ENCODE measurements at regions not wholly inside any gene's neighbourhood (a gene's known extent, or its start where the extent isn't known, plus 50 kb on each side); places are given as distances from the start of the nearest gene placed in this dataset.

GRCh38 chr5:133688391-133688790, 76.0 kb upstream of the FSTL4 start:
- TF ChIP-seq CTCF (IDR thresholded peaks at IDR 0.05; ENCODE audit: unreplicated experiment): no peak
- Mint-ChIP-seq H3K4me1 (ENCODE audit: low read depth) (peaks cover 7% of the 10 kb centered on the region), H3K9me3 (ENCODE audit: low read depth) (no peaks in the 10 kb centered on the region), H3K27me3 (peaks cover 96% of the 10 kb centered on the region), H3K4me3 (ENCODE audit: low read depth) (no peak overlapping the region), H3K27ac (no peak overlapping the region), H3K36me3 (ENCODE audit: insufficient read depth) (no peaks in the 10 kb centered on the region)
- DNase-seq (ENCODE audit: low spot score, unreplicated experiment): no peak

- Mint-ChIP-seq H3K36me3 (ENCODE audit: insufficient read depth) (no peaks in the 10 kb centered on the region), H3K4me1 (ENCODE audit: low read depth) (peaks cover 7% of the 10 kb centered on the region), H3K4me3 (ENCODE audit: low read depth) (no peak overlapping the region), H3K27me3 (peaks cover 95% of the 10 kb centered on the region), H3K27ac (no peak overlapping the region), H3K9me3 (ENCODE audit: low read depth) (no peaks in the 10 kb centered on the region)
- DNase-seq (ENCODE audit: low spot score, unreplicated experiment): no peak
- TF ChIP-seq CTCF (IDR thresholded peaks at IDR 0.05; ENCODE audit: unreplicated experiment): no peak
Measured at GRCh38 chr5:133687212-133688061, 75.1 kb upstream of the FSTL4 start.

GRCh38 chr5:133686566-133686965, 74.2 kb upstream of the FSTL4 start:
- Mint-ChIP-seq H3K27ac (no peak overlapping the region), H3K36me3 (ENCODE audit: insufficient read depth) (no peaks in the 10 kb centered on the region), H3K4me1 (ENCODE audit: low read depth) (peaks cover 7% of the 10 kb centered on the region), H3K4me3 (ENCODE audit: low read depth) (no peak overlapping the region), H3K9me3 (ENCODE audit: low read depth) (no peaks in the 10 kb centered on the region), H3K27me3 (peaks cover 91% of the 10 kb centered on the region)
- DNase-seq (ENCODE audit: low spot score, unreplicated experiment): no peak
- no peak for TF ChIP-seq CTCF (IDR thresholded peaks at IDR 0.05; ENCODE audit: unreplicated experiment)

GRCh38 chr5:133685402-133686018, 73.2 kb upstream of the FSTL4 start:
- no peak for TF ChIP-seq CTCF (IDR thresholded peaks at IDR 0.05; ENCODE audit: unreplicated experiment)
- Mint-ChIP-seq H3K4me1 (ENCODE audit: low read depth) (peaks cover 7% of the 10 kb centered on the region), H3K4me3 (ENCODE audit: low read depth) (no peak overlapping the region), H3K9me3 (ENCODE audit: low read depth) (no peaks in the 10 kb centered on the region), H3K27ac (no peak overlapping the region), H3K27me3 (peaks cover 83% of the 10 kb centered on the region), H3K36me3 (ENCODE audit: insufficient read depth) (no peaks in the 10 kb centered on the region)
- no peak for DNase-seq (ENCODE audit: low spot score, unreplicated experiment)

- H3K27me3 Mint-ChIP-seq: peaks cover 77% of the 10 kb centered on the region
- no peak overlapping the region for H3K4me3 Mint-ChIP-seq (ENCODE audit: low read depth)
- TF ChIP-seq CTCF (IDR thresholded peaks at IDR 0.05; ENCODE audit: unreplicated experiment): no peak
- no peaks in the 10 kb centered on the region for H3K36me3 Mint-ChIP-seq (ENCODE audit: insufficient read depth)
- H3K9me3 Mint-ChIP-seq (ENCODE audit: low read depth): no peaks in the 10 kb centered on the region
- H3K27ac Mint-ChIP-seq: no peak overlapping the region
- no peak for DNase-seq (ENCODE audit: low spot score, unreplicated experiment)
- peaks cover 7% of the 10 kb centered on the region for H3K4me1 Mint-ChIP-seq (ENCODE audit: low read depth)
Measured at GRCh38 chr5:133683646-133684596, 71.6 kb upstream of the FSTL4 start.

Measured in progenitor cell of endocrine pancreas (in vitro differentiated cells).